ENCODE measurements at regions not wholly inside any gene's neighbourhood (a gene's known extent, or its start where the extent isn't known, plus 50 kb on each side); places are given as distances from the start of the nearest gene placed in this dataset.

DNA sequence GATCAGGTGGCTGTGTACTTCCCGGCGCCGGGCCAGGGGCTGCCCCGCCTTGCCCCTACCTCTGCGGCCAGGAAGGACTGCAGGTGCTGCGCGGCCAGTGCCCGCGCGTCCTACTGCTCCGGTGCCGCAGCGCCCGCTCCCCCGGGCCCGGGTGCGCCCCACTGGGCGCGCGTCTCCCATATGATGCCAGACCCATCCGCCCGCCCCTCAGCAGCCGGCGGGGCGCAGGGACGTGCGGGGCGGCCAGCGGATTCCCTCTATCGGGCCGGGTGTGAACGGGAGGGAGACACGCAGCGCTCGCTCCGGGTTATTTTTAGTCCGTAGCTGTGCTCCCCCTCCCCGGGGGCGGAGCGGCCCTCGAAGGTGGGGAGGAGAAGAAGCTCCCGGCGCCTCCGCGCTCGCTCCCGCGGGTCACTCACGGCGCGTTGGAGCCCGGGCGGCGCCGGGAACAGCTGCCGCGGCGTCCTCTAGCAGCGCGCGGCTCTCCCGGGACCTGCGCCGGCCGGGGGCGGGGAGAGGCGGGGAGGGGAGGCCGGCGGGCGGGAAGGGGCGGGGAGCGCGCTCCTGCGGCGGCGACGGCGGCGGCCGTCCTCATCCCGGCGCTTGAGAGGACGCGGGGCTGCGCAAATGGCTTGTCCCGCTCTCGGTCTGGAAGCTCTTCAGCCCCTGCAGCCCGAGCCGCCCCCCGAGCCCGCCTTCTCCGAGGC is 103.6 kb downstream of the UCHL1 start:
- CTCF ChIA-PET = no interaction called here
- no peak overlapping the region for H3K27ac ChIP-seq (ENCODE audit: control insufficient read depth, insufficient read depth)
- no peaks in the 10 kb centered on the region for H3K36me3 ChIP-seq (ENCODE audit: control insufficient read depth in 2 of 2, insufficient read depth in 2 of 2, low read length in 1 of 2)
- H2AFZ ChIP-seq (ENCODE audit: control insufficient read depth, low read depth, low read length) = no peak overlapping the region
- DNase-seq (ENCODE audit: low read depth, low spot score) = no peak
- H3K9me3 ChIP-seq (replicated peaks; ENCODE audit: control insufficient read depth, insufficient read depth, low read length) = no peaks in the 10 kb centered on the region; the same call in 2 of the 3 replicates
- H3K4me3 ChIP-seq = no peak overlapping the region
- WGBS (ENCODE audit: insufficient coverage, insufficient replicate concordance, low lambda C conversion rate, missing lambda C conversion rate) = 8% methylated on average over 60 of the region's 92 CpGs
- in situ Hi-C loops (cut with MboI) (no loop called here), intact Hi-C loops (cut with micrococcal nuclease; ENCODE audit: unreplicated experiment) (no loop called here)
- POLR2A ChIA-PET = no interaction called here
- no peak overlapping the region for H3K9ac ChIP-seq (ENCODE audit: control insufficient read depth, insufficient read depth, low read length)
- no peaks in the 10 kb centered on the region for H4K20me1 ChIP-seq (ENCODE audit: control insufficient read depth, insufficient read depth)
- SMC1A ChIA-PET (ENCODE audit: uncharacterized antibody, unreplicated experiment) = interaction anchor here (1.1 kb wide), 1 partner anchor 137 kb away, joined by 3 read pairs; no protein-coding TSS in a partner anchor
- RAD21 ChIA-PET (ENCODE audit: unreplicated experiment) = no interaction called here
- no peaks in the 10 kb centered on the region for H3K4me1 ChIP-seq (ENCODE audit: control insufficient read depth, insufficient read depth, low read length)
- no peaks in the 10 kb centered on the region for H3K79me2 ChIP-seq (ENCODE audit: control insufficient read depth, insufficient read depth, low read length)
- H3K27me3 ChIP-seq (replicated peaks in 1 of 2; ENCODE audit: control insufficient read depth in 2 of 2, insufficient read depth in 2 of 2, low read length in 1 of 2) = peaks cover 11% of the 10 kb centered on the region in 2 experiments
- FAIRE-seq = no peak
- TF ChIP-seq TCF7 (IDR thresholded peaks at IDR 0.05; ENCODE audit: borderline replicate concordance) = no peak
- TF ChIP-seq ZSCAN29 (IDR thresholded peaks at IDR 0.05) = no peak
- TF ChIP-seq, protein P1, sequence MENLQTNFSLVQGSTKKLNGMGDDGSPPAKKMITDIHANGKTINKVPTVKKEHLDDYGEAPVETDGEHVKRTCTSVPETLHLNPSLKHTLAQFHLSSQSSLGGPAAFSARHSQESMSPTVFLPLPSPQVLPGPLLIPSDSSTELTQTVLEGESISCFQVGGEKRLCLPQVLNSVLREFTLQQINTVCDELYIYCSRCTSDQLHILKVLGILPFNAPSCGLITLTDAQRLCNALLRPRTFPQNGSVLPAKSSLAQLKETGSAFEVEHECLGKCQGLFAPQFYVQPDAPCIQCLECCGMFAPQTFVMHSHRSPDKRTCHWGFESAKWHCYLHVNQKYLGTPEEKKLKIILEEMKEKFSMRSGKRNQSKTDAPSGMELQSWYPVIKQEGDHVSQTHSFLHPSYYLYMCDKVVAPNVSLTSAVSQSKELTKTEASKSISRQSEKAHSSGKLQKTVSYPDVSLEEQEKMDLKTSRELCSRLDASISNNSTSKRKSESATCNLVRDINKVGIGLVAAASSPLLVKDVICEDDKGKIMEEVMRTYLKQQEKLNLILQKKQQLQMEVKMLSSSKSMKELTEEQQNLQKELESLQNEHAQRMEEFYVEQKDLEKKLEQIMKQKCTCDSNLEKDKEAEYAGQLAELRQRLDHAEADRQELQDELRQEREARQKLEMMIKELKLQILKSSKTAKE (IDR thresholded peaks at IDR 0.05; ENCODE audit: low read depth, poor library complexity, severe bottlenecking) = no peak
- TF ChIP-seq SUZ12 (IDR thresholded peaks at IDR 0.05; ENCODE audit: unreplicated experiment) = peak; percentile 85
- TF ChIP-seq ATF7 (IDR thresholded peaks at IDR 0.05; ENCODE audit: low read depth) = no peak
- no peak for TF ChIP-seq POLR2A (IDR thresholded peaks at IDR 0.05; ENCODE audit: low read depth, low read length)
- no peak for TF ChIP-seq YBX1 (IDR thresholded peaks at IDR 0.05)
- no TSS peak for BruUV-seq (replicated peaks)
- H3K4me2 ChIP-seq (ENCODE audit: control insufficient read depth, insufficient read depth) = peak overlapping the region; percentile 44; the same call in 1 of the 2 replicates
- ATAC-seq = no peak
